ENCODE measurements at regions not wholly inside any gene's neighbourhood (a gene's known extent, or its start where the extent isn't known, plus 50 kb on each side); places are given as distances from the start of the nearest gene placed in this dataset.
"Not testable (repeated sequence)": the region's sequence is repeated elsewhere in the genome, so short reads cannot be mapped to it uniquely, and the experiment has no call there.

DNA sequence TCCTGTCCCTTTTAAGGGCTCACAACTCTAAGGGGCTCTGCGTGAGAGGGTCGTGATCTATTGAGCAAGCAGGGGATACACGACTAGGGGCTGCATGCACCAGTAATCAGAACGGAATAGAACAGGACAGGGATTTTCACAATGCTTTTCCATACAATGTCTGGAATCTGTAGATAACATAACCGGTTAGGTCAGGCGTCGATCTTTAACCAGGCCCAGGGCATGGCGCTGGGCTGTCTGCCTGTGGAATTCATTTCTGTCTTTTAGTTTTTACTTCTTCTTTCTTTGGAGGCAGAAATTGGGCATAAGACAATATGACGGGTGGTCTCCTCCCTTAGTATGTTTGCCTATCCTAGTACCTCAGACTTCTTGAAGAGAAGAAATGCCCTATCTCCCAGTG, 666.8 kb upstream of the LCORL start:
- TF ChIP-seq, protein P1, sequence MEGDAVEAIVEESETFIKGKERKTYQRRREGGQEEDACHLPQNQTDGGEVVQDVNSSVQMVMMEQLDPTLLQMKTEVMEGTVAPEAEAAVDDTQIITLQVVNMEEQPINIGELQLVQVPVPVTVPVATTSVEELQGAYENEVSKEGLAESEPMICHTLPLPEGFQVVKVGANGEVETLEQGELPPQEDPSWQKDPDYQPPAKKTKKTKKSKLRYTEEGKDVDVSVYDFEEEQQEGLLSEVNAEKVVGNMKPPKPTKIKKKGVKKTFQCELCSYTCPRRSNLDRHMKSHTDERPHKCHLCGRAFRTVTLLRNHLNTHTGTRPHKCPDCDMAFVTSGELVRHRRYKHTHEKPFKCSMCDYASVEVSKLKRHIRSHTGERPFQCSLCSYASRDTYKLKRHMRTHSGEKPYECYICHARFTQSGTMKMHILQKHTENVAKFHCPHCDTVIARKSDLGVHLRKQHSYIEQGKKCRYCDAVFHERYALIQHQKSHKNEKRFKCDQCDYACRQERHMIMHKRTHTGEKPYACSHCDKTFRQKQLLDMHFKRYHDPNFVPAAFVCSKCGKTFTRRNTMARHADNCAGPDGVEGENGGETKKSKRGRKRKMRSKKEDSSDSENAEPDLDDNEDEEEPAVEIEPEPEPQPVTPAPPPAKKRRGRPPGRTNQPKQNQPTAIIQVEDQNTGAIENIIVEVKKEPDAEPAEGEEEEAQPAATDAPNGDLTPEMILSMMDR (IDR thresholded peaks at IDR 0.05; ENCODE audit: low read depth, low read length, poor library complexity, severe bottlenecking): not testable (repeated sequence)
- not testable (repeated sequence) for TF ChIP-seq EZH2phosphoT487 (IDR thresholded peaks at IDR 0.05; ENCODE audit: borderline replicate concordance, low read length)

Data from DOHH2 (cell line).